SU-DHL-6 (cell line): ENCODE measurements at regions not wholly inside any gene's neighbourhood (a gene's known extent, or its start where the extent isn't known, plus 50 kb on each side); places are given as distances from the start of the nearest gene placed in this dataset.

ENCODE experiments used
- H2AFZ ChIP-seq: fragments of 200-600 bp; sonication (generic); 2 replicates; pipeline ENCODE4 v1.6.1; 2014; ENCODE audit warnings: low read depth, mild to moderate bottlenecking, moderate library complexity, mixed read lengths, antibody characterized with exemption, low read length; ENCODE audit not compliant: severe bottlenecking
- H3F3A ChIP-seq: fragments of 200-600 bp; shearing (Covaris generic); 2 replicates; pipeline ENCODE4 v1.6.0; 2016; ENCODE audit warnings: antibody characterized with exemption, mild to moderate bottlenecking; ENCODE audit not compliant: insufficient read depth
- H3K27ac ChIP-seq: fragments of 200-600 bp; sonication (generic); 2 replicates; pipeline ENCODE4 v1.5.1; 2016; ENCODE audit warnings: low read depth, mild to moderate bottlenecking, low read length, moderate library complexity, mixed read lengths
- H3K27me3 ChIP-seq: fragments of 200-600 bp; sonication (generic), shearing (Covaris generic); 2 replicates; pipeline ENCODE4 v1.6.0; 2014; ENCODE audit warnings: mild to moderate bottlenecking, low read length
- H3K36me3 ChIP-seq: fragments of 200-600 bp; sonication (generic); 2 replicates; pipeline ENCODE4 v1.6.1; 2014; ENCODE audit warnings: mild to moderate bottlenecking, low read length, mixed read lengths
- H3K4me2 ChIP-seq: fragments of 300-600, 200-600 bp; shearing (Covaris generic), sonication (generic); 2 replicates; pipeline ENCODE4 v1.6.0; 2014; ENCODE audit warnings: low read length, low read depth, mild to moderate bottlenecking; ENCODE audit not compliant: poor library complexity, severe bottlenecking
- H3K4me3 ChIP-seq: fragments of 200-600 bp; sonication (generic); 2 replicates; pipeline ENCODE4 v1.5.1; 2014; ENCODE audit warnings: antibody characterized with exemption, low read length, mild to moderate bottlenecking, mixed read lengths; ENCODE audit not compliant: insufficient read depth, poor library complexity, severe bottlenecking
- H3K79me2 ChIP-seq: fragments of 200-600 bp; sonication (generic); 2 replicates; pipeline ENCODE4 v1.6.1; 2014; ENCODE audit warnings: mild to moderate bottlenecking, low read length, moderate library complexity; ENCODE audit not compliant: insufficient read depth
- H3K9ac ChIP-seq: fragments of 200-600 bp; sonication (generic); 2 replicates; pipeline ENCODE4 v1.7.0; 2014; ENCODE audit warnings: mild to moderate bottlenecking, low read length
- H3K9me2 ChIP-seq: fragments of 200-600 bp; sonication (generic); replicated peaks from 2 replicates; pipeline ENCODE4 v1.6.1; 2014; ENCODE audit warnings: low read length; ENCODE audit not compliant: insufficient read depth
- H3K9me3 ChIP-seq: fragments of 200-600 bp; sonication (generic); 2 replicates; pipeline ENCODE4 v1.6.1; 2014; ENCODE audit warnings: low read length, mixed read lengths; ENCODE audit not compliant: insufficient read depth
- H4K20me1 ChIP-seq: fragments of 200-600 bp; sonication (generic); 2 replicates; pipeline ENCODE4 v1.6.1; 2014; ENCODE audit warnings: low read depth, mild to moderate bottlenecking, antibody characterized with exemption, low read length, moderate library complexity, mixed read lengths
- CTCF ChIP-seq: fragments of 200-600 bp; sonication (generic); IDR thresholded peaks from one replicate; pipeline ENCODE4 v1.5.1; 2017; ENCODE audit warnings: antibody characterized with exemption, mild to moderate bottlenecking, low read length, moderate library complexity; ENCODE audit not compliant: insufficient read depth, poor library complexity, severe bottlenecking
- EZH2phosphoT487 ChIP-seq: fragments of 200-600 bp; sonication (generic), shearing (Covaris generic); conservative IDR thresholded peaks from 2 replicates; pipeline ENCODE4 v1.6.1; 2018; ENCODE audit warnings: mild to moderate bottlenecking, antibody characterized with exemption, low read length, moderate library complexity, mixed read lengths

- Histone ChIP-seq H2AFZ (no peak overlapping the region), H3K4me3 (no peak overlapping the region), H3K9ac (no peak overlapping the region), H3K9me3 (no peaks in the 10 kb centered on the region), H3K27me3 (no peaks in the 10 kb centered on the region), H3K9me2 (no peaks in the 10 kb centered on the region), H4K20me1 (no peaks in the 10 kb centered on the region), H3K27ac (no peak overlapping the region), H3K79me2 (no peaks in the 10 kb centered on the region), H3K4me2 (no peak overlapping the region), H3K36me3 (no peaks in the 10 kb centered on the region), H3F3A (no peaks in the 10 kb centered on the region)
- TF ChIP-seq EZH2phosphoT487 (no peak), CTCF (no peak)
Measured at GRCh38 chr9:28927691-28928090, 1354.4 kb upstream of the C9orf72 start.

- no peak for TF ChIP-seq EZH2phosphoT487
- no peak for TF ChIP-seq CTCF
- Histone ChIP-seq H2AFZ (no peak overlapping the region), H3K4me3 (no peak overlapping the region), H3K36me3 (no peaks in the 10 kb centered on the region), H3K79me2 (no peaks in the 10 kb centered on the region), H3K9me3 (no peaks in the 10 kb centered on the region), H3K9me2 (no peaks in the 10 kb centered on the region), H3F3A (no peaks in the 10 kb centered on the region), H3K4me2 (no peak overlapping the region), H3K9ac (no peak overlapping the region), H3K27me3 (no peaks in the 10 kb centered on the region), H4K20me1 (no peaks in the 10 kb centered on the region), H3K27ac (no peak overlapping the region)
Measured at GRCh38 chr9:28929433-28929832, 1356.2 kb upstream of the C9orf72 start.

- Histone ChIP-seq H4K20me1 (no peaks in the 10 kb centered on the region), H3F3A (no peaks in the 10 kb centered on the region), H3K27ac (no peak overlapping the region), H2AFZ (no peak overlapping the region), H3K27me3 (no peaks in the 10 kb centered on the region), H3K4me3 (no peak overlapping the region), H3K9ac (no peak overlapping the region), H3K36me3 (no peaks in the 10 kb centered on the region), H3K9me3 (no peaks in the 10 kb centered on the region), H3K79me2 (no peaks in the 10 kb centered on the region), H3K9me2 (no peaks in the 10 kb centered on the region), H3K4me2 (no peak overlapping the region)
- TF ChIP-seq EZH2phosphoT487 (no peak), CTCF (no peak)
Measured at GRCh38 chr9:28930766-28931165, 1357.5 kb upstream of the C9orf72 start.
